HUDEP-2 (cell line): ENCODE measurements at regions not wholly inside any gene's neighbourhood (a gene's known extent, or its start where the extent isn't known, plus 50 kb on each side); places are given as distances from the start of the nearest gene placed in this dataset.
"Not testable (repeated sequence)": the region's sequence is repeated elsewhere in the genome, so short reads cannot be mapped to it uniquely, and the experiment has no call there.

Experiments
- DNase-seq, 76 experiments: peaks; one replicate each; lab custom pipeline; 2025; ENCODE audit not compliant: unreplicated experiment in 76 of 76; lab: John Stamatoyannopoulos, UW

DNA sequence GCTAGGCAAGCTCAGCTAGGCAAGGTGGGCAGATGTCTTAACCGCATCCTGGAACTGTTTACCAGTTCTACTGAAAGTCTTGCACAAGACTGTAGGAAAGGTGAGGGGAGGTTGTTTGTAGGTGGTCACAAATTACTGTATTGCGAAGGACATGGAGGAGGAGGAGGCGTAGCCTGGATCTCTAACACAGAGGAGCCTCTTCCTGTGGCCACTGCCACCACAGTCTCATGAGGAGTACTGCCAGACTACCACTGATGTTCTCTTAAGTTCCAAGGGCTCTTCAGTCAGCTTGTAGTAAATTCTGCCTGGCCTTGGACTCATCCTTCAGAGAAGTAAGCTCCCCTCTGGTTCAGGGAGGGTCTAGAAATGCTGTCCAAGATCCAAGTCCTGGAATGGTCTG lies 258.6 kb downstream of the FAT4 start:
- DNase-seq, result no peak

- no peak for DNase-seq
Observed at GRCh38 chr4:125573786-125574185, 259.0 kb downstream of the FAT4 start.

GRCh38 chr4:125582302-125582701 lies 267.5 kb downstream of the FAT4 start:
- DNase-seq, result no peak

GRCh38 chr4:125590158-125590557 lies 275.4 kb downstream of the FAT4 start:
- DNase-seq, result no peak

- no peak for DNase-seq
Observed at GRCh38 chr4:125591290-125591689, 276.5 kb downstream of the FAT4 start.

DNA sequence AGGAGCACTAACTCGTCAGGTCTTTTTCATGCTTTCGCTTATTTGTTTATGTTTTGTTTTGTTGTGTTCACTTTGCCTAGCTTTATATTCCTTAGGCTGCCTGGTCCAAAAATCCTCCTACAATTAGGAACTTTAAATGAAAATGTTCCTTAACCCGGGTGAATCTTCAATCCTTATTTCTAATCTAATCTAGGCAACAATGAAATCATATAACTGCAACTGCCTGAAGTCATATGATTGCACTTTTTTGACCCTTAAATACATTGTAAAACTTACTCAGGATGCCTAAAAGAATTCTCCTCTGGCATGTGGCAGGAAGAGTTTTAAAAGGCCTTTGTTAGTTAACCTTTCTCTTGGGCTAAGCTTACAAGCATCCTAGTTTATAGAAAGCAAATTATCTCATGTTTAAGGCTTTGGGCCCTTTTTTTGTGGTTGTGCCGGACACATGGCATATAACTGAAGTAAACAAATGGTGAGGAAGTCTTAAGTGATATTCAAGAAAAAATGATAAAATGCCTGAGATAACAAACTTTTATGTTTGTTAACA lies 279.4 kb downstream of the FAT4 start:
- DNase-seq, result no peak

- not testable (repeated sequence) for DNase-seq
Observed at GRCh38 chr4:125605926-125606325, 291.2 kb downstream of the FAT4 start.

GRCh38 chr4:125620066-125620860 lies 305.5 kb downstream of the FAT4 start:
- DNase-seq, result no peak

DNA sequence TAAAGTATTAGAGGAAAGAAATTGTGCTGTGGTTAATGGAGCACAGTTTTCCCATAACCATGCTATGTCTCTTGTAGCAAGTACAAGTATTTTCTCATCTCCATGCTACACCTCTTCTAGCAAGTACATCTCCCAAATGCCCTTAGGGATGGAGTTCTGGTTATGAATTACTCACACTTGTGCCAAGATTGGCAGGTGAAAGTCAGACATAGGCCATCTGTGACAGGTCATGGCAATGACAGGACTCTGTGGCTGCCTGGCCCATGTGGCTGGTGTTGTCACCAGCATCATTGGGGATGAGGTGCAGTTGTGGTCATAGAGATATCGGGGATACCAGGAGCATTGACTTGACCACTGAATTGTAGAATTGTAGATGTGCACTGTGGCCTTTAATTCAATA lies 310.2 kb downstream of the FAT4 start:
- DNase-seq, result no peak

DNA sequence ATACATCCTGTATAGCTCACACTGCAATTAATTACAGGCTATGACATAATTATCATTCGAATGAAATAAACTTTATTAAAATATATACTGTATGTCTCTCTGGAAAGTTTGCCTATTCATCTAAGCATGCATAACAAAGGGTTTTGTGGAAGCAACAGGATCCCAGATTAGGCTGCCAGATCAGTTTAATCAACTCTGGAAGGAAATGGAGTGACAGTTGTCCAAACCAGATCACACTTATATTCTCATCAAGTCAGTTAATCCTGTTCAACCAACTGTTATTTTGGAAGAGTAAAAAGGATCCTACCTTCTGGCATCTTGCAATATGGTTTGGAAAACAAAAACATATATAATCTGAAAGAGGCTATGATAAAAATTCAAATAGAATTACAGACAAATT lies 312.2 kb downstream of the FAT4 start:
- no peak for DNase-seq

DNA sequence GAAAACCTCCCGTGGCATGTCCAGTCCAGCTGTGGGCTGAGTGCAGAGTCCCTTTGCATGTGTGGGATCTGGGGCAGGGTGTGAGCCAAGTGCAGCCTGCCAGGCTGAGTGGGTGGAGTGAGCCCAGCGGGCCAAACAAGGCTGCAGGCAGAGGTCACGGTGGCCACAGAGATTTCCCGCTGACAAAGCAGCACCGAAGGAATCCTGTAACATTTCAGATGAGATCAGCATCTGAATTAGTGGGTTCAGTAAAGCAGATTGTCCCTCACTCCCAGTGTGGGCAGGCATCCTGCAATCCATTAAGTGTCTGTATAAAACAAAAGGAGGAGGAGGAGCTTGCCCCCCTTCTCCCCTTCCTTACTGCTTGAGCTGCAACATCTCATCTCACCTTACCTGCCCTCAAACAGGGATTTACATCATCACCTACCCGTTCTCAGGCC lies 324.4 kb downstream of the FAT4 start:
- no peak for DNase-seq

DNA sequence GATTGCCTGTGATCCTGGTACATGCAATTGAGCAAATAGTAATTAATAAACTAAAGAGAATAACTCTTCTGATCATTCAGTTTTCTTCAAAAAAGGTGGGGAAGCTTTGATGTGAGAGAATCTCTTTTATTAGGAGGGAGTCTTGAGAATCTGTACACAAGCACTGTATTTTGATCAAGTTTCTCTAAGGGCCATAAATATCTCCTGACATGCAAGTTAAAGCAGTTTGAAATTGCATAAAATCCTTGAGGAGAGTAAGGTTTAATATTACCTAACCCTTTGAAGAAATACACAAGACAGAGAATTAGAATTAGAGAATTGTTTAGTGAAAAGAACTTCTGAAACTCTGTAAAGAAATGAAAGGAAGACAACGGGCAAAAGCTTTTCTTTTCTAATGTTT lies 326.9 kb downstream of the FAT4 start:
- DNase-seq, result no peak

- no peak for DNase-seq
Observed at GRCh38 chr4:125642645-125643044, 327.9 kb downstream of the FAT4 start.

GRCh38 chr4:125649452-125649851 lies 334.7 kb downstream of the FAT4 start:
- DNase-seq, result no peak

DNA sequence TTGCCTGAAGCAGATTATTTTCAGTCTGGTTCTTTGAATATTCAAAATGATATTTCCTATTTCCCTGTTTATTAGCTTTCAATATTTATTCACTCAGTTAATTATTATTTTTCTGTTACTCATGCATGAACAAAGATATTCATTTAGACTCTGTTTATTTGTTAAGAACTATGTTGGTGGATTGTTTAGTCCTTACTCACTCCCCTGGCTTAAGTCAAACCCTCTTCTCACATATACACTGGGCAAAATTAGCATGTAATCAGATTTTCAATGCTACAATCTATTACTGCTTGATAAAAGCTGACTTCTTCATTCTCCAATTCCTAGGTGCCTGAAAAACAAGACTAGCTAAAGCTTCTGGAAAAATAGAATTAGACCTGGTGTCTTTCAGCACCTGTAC lies 335.8 kb downstream of the FAT4 start:
- no peak for DNase-seq

DNA sequence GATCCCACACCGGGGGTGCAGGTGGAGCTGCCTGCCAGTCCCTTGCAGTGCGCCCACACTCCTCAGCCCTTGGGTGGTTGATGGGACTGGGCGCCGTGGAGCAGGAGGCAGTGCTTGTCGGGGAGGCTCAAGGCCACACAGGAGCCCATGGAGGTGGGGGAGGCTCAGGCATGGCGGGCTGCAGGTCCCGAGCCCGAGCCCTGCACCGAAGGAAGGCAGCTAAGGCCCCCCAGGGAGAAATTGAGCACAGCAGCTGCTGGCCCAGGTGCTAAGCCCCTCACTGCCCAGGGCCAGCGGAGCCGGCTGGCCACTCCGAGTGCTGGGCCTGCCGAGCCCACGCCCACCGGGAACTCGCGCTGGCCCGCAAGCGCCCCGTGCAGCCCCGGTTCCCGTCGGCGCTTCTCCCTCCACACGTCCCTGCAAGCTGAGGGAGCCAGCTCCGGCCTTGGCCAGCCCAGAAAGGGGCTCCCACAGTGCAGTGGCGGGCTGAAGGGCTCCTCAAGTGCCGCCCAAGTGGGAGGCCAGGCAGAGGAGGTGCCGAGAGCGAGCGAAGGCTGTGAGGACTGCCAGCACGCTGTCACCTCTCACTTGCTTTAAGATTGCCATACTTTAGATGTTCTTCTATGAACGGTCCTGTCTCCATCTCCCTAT lies 337.1 kb downstream of the FAT4 start:
- not testable (repeated sequence) for DNase-seq

DNA sequence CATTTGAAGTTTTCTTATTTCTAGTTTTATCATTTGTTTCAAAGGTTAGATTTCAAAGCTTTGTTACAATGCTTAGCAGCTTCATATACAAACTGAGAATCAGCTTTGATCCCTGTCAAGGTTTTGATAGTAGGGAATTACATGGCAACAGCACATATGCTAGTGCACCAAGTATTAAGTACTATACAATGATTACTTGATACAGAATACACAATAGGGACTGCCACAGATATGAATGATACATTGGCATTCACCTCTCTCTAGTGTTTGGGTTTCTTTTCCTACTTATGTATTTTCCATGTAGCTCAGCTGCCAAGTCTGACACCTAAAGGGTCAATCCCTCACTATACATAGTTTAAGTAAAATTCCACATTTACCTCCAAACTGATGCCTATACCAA lies 344.0 kb downstream of the FAT4 start:
- no peak for DNase-seq

DNA sequence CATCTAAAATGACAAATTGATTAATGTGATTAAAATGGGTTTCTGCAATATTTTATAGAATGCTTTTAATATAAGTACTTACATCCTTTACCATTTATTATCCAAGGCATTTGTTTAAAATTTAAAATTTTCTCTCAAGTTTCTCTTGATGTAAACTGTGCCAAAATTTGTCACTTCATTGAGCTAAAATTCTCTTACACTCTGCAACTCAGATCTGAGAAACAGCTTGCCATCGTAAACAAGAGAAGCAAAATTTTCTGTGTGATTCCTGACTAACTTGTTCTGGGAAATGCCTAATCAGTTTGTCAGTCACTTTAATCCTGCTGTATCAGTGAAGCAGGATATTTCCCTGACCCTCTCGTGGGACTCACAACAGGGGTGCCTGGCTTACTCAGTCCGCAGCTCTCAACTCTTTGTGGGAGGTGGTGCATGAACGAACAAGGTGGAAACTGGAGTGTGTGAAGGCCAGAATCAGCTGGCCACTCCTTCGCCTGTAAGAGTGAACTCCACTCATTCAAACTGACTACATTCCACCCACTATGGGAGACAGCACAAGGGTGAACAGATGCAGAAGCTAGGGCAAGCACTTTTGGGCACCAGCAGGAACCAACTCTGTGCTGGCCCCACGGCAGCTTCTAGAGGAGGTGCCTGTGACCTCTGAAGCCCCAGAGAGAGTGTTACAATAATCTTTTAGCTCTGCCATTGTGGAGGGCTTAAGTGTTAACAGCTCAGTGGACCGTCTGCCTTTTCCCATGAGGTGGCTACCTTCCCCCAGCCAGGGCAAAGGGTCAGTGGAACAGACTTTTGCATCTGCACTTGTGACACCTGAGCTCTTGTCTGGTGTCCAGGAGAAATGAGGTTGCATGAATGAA lies 349.4 kb downstream of the FAT4 start:
- no peak for DNase-seq

GRCh38 chr4:125666635-125667034 lies 351.9 kb downstream of the FAT4 start:
- DNase-seq, result no peak

DNA sequence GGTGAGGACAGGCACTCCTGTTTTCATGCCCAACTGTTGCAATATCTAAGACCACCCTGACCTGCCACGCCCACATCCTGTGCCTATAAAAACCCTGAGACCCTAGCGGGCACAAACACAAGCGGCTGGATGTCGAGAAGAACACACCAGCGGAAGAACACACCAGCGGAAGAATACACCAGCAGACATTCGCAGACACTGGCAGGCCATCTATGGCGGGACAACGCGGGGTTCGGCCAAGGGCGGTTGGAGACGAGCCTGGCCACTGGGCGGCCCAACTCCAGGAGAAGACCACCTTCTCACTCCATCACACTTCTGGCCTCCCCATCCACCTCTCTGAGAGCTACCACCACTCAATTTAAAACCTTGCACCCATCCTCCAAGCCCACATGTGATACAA lies 361.4 kb downstream of the FAT4 start:
- DNase-seq, result no peak

DNA sequence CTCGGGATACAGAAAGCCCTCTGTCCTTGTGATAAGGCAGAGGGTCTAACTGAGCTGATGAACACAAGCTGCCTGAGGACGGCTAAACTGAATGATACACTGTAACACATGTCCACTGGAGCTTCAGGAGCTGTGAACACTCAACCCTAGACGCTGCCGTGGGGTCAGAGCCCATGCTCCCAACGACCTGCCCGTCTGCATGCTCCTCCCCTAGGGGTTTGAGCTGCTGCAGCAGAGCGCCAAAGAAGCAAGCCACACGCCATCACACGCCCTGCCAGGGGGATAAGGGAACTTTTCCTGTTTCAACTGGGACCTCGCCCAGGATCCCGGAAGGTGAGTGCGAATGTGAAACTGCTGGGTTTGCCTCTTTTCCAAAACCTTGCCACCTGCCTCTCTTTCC lies 361.8 kb downstream of the FAT4 start:
- DNase-seq, result no peak
